Muscle of leg (tissue), 3 donors: ENCODE measurements at regions not wholly inside any gene's neighbourhood (a gene's known extent, or its start where the extent isn't known, plus 50 kb on each side); places are given as distances from the start of the nearest gene placed in this dataset.

Experiments
- DNase-seq: peaks from one replicate; pipeline ENCODE4 v3.0.0; 2013
- H3K27ac ChIP-seq: one replicate; pipeline ENCODE4 v1.5.1; 2013; ENCODE audit warnings: mild to moderate bottlenecking, low read length, control low read depth
- H3K27me3 ChIP-seq: one replicate; pipeline ENCODE4 v1.6.1; 2013; ENCODE audit warnings: low read length; ENCODE audit not compliant: control insufficient read depth, insufficient read depth
- H3K36me3 ChIP-seq: one replicate; pipeline ENCODE4 v1.6.1; 2013; ENCODE audit warnings: low read length; ENCODE audit not compliant: control insufficient read depth, insufficient read depth
- H3K4me1 ChIP-seq: one replicate; pipeline ENCODE4 v1.6.1; 2013; ENCODE audit warnings: low read length; ENCODE audit not compliant: control insufficient read depth, insufficient read depth
- H3K4me3 ChIP-seq: one replicate; pipeline ENCODE4 v1.5.1; 2013; ENCODE audit warnings: low read length, control low read depth
- H3K9me3 ChIP-seq: replicated peaks from 2 replicates; pipeline ENCODE4 v1.6.1; 2013; ENCODE audit warnings: low read depth, low read length; ENCODE audit not compliant: control insufficient read depth
- WGBS: methylation state at CpG from one replicate; pipeline ENCODE4 v1.1.5; 2013; ENCODE audit warnings: missing lambda C conversion rate; ENCODE audit not compliant: insufficient coverage; 5-methylcytosine and 5-hydroxymethylcytosine counted together

DNA sequence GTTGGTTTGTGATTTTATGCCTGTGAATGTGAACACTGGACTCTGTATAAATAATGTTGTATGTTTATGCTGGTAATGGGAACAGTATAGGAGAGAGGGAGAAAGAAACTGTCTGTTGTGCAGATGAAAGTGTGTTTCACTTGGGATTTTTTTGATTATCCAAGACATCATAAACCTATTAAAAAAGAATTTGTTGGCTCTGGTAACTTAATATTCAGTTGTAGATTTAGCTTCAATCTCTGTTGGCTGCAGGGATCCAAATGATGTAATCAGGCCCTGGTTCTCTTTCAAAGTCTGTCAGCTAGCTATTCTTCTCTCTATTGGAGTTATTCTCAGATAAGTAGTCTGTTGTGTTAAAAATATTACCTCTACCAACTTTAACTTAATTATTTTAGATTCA lies 168.8 kb upstream of the RHOBTB1 start:
- Histone ChIP-seq H3K4me1 (no peaks in the 10 kb centered on the region), H3K9me3 (no peaks in the 10 kb centered on the region), H3K36me3 (no peaks in the 10 kb centered on the region), H3K4me3 (no peak overlapping the region), H3K27ac (no peak overlapping the region), H3K27me3 (no peaks in the 10 kb centered on the region)
- peak; percentile 80 for DNase-seq

GRCh38 chr10:61110936-61111335 lies 167.0 kb upstream of the RHOBTB1 start:
- no peak overlapping the region for H3K27ac ChIP-seq
- no peaks in the 10 kb centered on the region for H3K9me3 ChIP-seq
- DNase-seq, result no peak
- no peaks in the 10 kb centered on the region for H3K36me3 ChIP-seq
- no peak overlapping the region for H3K4me3 ChIP-seq
- no peaks in the 10 kb centered on the region for H3K4me1 ChIP-seq
- H3K27me3 ChIP-seq, result no peaks in the 10 kb centered on the region

GRCh38 chr10:61110188-61110844 lies 166.3 kb upstream of the RHOBTB1 start:
- peak; percentile 22 for DNase-seq
- H3K36me3 ChIP-seq, result no peaks in the 10 kb centered on the region
- no peaks in the 10 kb centered on the region for H3K27me3 ChIP-seq
- H3K27ac ChIP-seq, result no peak overlapping the region
- no peaks in the 10 kb centered on the region for H3K4me1 ChIP-seq
- no peak overlapping the region for H3K4me3 ChIP-seq
- WGBS, result no CpG with 5 or more reads among the region's 1 CpG
- H3K9me3 ChIP-seq, result no peaks in the 10 kb centered on the region

DNA sequence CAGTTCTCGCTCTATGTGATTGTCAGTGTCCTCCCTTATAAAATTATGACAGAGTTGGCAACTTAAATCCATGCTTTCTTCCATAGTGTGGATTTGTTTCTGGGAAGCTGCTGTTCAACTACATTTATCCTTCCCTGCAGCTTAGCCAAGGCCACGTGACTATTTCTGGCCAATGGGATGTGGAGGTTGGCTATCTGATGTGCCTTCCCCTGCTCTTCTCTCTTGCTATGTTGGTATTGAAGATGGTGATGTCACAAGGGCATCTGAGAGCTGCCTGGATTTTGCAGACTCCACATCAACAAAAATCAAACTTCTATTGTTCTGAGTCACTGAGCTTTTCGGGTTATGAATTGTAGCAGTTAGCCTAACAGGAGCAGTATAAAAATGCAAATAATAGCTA lies 164.9 kb upstream of the RHOBTB1 start:
- no peaks in the 10 kb centered on the region for H3K9me3 ChIP-seq
- DNase-seq, result no peak
- H3K27ac ChIP-seq, result no peak overlapping the region
- no peak overlapping the region for H3K4me3 ChIP-seq
- WGBS, result no CpG with 5 or more reads among the region's 3 CpGs
- H3K27me3 ChIP-seq, result no peaks in the 10 kb centered on the region
- H3K4me1 ChIP-seq, result no peaks in the 10 kb centered on the region
- H3K36me3 ChIP-seq, result no peaks in the 10 kb centered on the region

GRCh38 chr10:61100887-61101286 lies 156.9 kb upstream of the RHOBTB1 start:
- H3K9me3 ChIP-seq, result no peaks in the 10 kb centered on the region
- DNase-seq, result peak; percentile 91
- H3K27ac ChIP-seq, result peak overlapping the region; percentile 23
- no peaks in the 10 kb centered on the region for H3K27me3 ChIP-seq
- no peak overlapping the region for H3K4me3 ChIP-seq
- H3K4me1 ChIP-seq, result no peaks in the 10 kb centered on the region
- WGBS, result no CpG with 5 or more reads among the region's 5 CpGs
- no peaks in the 10 kb centered on the region for H3K36me3 ChIP-seq

DNA sequence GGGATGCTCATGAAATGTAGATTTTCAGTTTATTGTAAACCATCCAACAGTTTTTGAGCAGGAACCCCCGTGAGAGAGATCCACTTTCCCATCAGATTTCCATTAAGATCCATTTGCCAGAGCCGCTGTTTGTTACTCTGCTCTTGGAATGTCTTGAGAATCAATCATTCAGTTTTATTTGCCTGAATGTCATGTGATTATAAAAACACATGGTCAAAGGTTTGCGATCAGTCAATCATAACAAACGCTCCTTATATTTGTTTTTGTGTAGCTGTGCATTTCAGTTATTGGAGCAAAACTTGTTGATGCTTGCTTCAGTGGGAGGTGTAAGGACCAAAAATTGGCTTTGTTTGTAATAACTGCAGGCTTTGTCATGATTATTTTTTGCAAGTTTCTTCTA lies 155.8 kb upstream of the RHOBTB1 start:
- WGBS, result no CpG with 5 or more reads among the region's 4 CpGs
- Histone ChIP-seq H3K27ac (peak overlapping the region; percentile 40), H3K9me3 (no peaks in the 10 kb centered on the region), H3K4me3 (no peak overlapping the region), H3K4me1 (no peaks in the 10 kb centered on the region), H3K36me3 (no peaks in the 10 kb centered on the region), H3K27me3 (no peaks in the 10 kb centered on the region)
- DNase-seq, result peak; percentile 78

DNA sequence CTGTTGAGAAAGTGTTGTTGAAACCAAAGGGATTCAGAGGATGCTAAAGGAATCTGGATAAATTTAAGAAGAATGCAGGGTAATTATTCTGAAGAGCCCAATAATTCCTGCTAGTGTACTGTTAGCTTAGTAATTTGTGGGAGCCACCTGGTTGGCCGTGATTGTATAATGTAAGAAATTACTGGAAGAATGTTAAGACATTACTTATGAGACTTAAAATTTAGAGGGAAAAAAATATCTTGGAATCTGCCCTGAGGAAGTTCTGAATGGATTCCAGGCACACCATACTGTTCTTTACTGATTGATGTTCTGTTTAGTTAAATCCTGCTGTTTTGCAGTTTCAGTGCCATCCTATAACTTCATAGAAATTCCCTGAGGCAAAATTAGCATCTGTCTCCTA lies 155.0 kb upstream of the RHOBTB1 start:
- 25% methylated on average over 1 of the region's 1 CpG for WGBS
- peak; percentile 65 for DNase-seq
- Histone ChIP-seq H3K27ac (no peak overlapping the region), H3K36me3 (no peaks in the 10 kb centered on the region), H3K9me3 (no peaks in the 10 kb centered on the region), H3K27me3 (no peaks in the 10 kb centered on the region), H3K4me1 (no peaks in the 10 kb centered on the region), H3K4me3 (no peak overlapping the region)

- peak; percentile 41 for DNase-seq
- H3K27ac ChIP-seq, result no peak overlapping the region
Observed at GRCh38 chr10:61097026-61097425, 153.0 kb upstream of the RHOBTB1 start.

GRCh38 chr10:61096056-61096455 lies 152.1 kb upstream of the RHOBTB1 start:
- H3K9me3 ChIP-seq, result no peaks in the 10 kb centered on the region
- H3K36me3 ChIP-seq, result no peaks in the 10 kb centered on the region
- H3K27ac ChIP-seq, result no peak overlapping the region
- H3K4me1 ChIP-seq, result no peaks in the 10 kb centered on the region
- no peak overlapping the region for H3K4me3 ChIP-seq
- H3K27me3 ChIP-seq, result no peaks in the 10 kb centered on the region
- DNase-seq, result peak; percentile 28
- no CpG with 5 or more reads among the region's 1 CpG for whole genome bisulfite sequencing

More at GRCh38 chr10:61097026-61097425, 153.0 kb upstream of the RHOBTB1 start:
- no peaks in the 10 kb centered on the region for H3K36me3 ChIP-seq
- H3K4me3 ChIP-seq, result no peak overlapping the region
- 83% methylated on average over 1 of the region's 1 CpG for WGBS
- H3K27me3 ChIP-seq, result no peaks in the 10 kb centered on the region
- H3K9me3 ChIP-seq, result no peaks in the 10 kb centered on the region
- no peaks in the 10 kb centered on the region for H3K4me1 ChIP-seq

DNA sequence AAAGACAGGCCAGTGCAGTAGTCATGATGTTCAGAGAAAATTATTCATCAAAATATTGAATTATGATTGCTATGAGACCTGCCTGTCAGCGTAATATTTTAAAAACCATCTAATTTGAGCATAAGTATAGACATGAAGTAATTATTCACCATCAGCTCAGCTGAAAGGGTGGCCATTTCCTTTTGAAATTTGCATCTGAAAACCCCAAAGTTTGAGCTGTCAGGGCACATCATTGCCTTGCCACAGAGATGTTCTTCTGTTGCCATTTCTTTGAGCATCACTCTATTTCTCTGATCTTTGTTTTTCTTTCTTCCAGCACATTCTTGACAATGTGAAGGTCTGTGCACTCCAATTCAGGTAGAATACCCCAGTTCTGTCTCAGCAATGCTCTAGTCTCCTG lies 147.5 kb upstream of the RHOBTB1 start:
- no peaks in the 10 kb centered on the region for H3K36me3 ChIP-seq
- no peak for DNase-seq
- H3K4me3 ChIP-seq, result no peak overlapping the region
- WGBS, result no CpG with 5 or more reads among the region's 1 CpG
- H3K4me1 ChIP-seq, result no peaks in the 10 kb centered on the region
- no peak overlapping the region for H3K27ac ChIP-seq
- H3K27me3 ChIP-seq, result no peaks in the 10 kb centered on the region
- no peaks in the 10 kb centered on the region for H3K9me3 ChIP-seq

DNA sequence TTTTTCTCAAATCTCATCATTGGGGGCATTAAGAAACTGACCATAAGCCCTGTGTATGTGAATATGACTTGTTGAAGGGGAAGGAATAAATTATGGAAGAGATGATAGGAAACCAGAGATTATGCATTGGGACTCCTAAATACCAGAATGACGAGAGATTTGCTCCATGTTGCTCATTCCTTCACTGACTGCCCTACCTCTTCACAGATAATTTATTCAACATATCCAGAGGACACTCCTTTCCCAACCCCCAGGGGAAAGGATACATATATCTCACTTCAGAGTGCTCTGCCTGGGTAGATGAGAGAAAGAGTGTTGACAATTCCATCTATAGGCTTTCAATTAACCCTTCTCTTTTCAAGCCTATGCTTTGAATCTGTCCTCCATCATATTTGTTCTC lies 145.3 kb upstream of the RHOBTB1 start:
- Histone ChIP-seq H3K4me3 (no peak overlapping the region), H3K27ac (no peak overlapping the region), H3K27me3 (no peaks in the 10 kb centered on the region), H3K36me3 (no peaks in the 10 kb centered on the region), H3K9me3 (peaks cover 2% of the 10 kb centered on the region), H3K4me1 (no peaks in the 10 kb centered on the region)
- no CpG with 5 or more reads among the region's 1 CpG for WGBS
- no peak for DNase-seq
